ENCODE measurements at regions not wholly inside any gene's neighbourhood (a gene's known extent, or its start where the extent isn't known, plus 50 kb on each side); places are given as distances from the start of the nearest gene placed in this dataset.
"Not testable (repeated sequence)": the region's sequence is repeated elsewhere in the genome, so short reads cannot be mapped to it uniquely, and the experiment has no call there.

DNA sequence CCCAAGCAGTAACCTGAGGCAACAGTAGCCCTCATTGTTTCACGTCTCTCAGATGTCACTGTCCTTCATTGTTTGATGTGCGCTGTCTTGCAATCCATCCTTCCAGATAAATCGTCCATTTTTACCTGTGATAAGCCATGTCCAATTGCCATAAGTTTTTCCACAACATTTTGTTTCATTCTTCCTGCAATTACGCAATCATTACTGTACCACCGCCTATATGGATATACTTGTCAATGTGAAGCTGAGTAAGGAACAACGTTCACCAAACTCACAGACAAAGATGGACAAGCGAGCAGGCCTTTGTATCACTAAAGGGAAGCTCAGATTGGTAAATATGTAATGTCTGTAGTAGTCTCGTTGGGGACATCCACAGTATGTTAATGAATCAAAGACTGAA is 452.5 kb upstream of the NDN start:
- TF ChIP-seq, protein P1, sequence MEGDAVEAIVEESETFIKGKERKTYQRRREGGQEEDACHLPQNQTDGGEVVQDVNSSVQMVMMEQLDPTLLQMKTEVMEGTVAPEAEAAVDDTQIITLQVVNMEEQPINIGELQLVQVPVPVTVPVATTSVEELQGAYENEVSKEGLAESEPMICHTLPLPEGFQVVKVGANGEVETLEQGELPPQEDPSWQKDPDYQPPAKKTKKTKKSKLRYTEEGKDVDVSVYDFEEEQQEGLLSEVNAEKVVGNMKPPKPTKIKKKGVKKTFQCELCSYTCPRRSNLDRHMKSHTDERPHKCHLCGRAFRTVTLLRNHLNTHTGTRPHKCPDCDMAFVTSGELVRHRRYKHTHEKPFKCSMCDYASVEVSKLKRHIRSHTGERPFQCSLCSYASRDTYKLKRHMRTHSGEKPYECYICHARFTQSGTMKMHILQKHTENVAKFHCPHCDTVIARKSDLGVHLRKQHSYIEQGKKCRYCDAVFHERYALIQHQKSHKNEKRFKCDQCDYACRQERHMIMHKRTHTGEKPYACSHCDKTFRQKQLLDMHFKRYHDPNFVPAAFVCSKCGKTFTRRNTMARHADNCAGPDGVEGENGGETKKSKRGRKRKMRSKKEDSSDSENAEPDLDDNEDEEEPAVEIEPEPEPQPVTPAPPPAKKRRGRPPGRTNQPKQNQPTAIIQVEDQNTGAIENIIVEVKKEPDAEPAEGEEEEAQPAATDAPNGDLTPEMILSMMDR (IDR thresholded peaks at IDR 0.05; ENCODE audit: low read depth, low read length) = not testable (repeated sequence)
- not testable (repeated sequence) for TF ChIP-seq EZH2phosphoT487 (IDR thresholded peaks at IDR 0.05; ENCODE audit: low read depth)
